PC-3 (cell line): ENCODE measurements at regions not wholly inside any gene's neighbourhood (a gene's known extent, or its start where the extent isn't known, plus 50 kb on each side); places are given as distances from the start of the nearest gene placed in this dataset.

Experiments
- EZH2 ChIP-seq: fragments of 300-600 bp; sonication (generic); IDR thresholded peaks from one replicate; pipeline ENCODE4 v1.6.1; 2017; ENCODE audit warnings: antibody characterized with exemption, mild to moderate bottlenecking, low read length; ENCODE audit not compliant: unreplicated experiment
- EZH2phosphoT487 ChIP-seq: fragments of 300-600 bp; sonication (generic); IDR thresholded peaks from 2 replicates; pipeline ENCODE4 v1.6.1; 2018; ENCODE audit warnings: mild to moderate bottlenecking, antibody characterized with exemption, low read length, borderline replicate concordance
- TF ChIP-seq, protein P1 (sequence below): fragments of 300-600 bp; sonication (generic); conservative IDR thresholded peaks from 2 replicates; pipeline ENCODE4 v1.5.1; 2017; ENCODE audit warnings: antibody characterized with exemption, low read depth, mild to moderate bottlenecking, low read length

DNA sequence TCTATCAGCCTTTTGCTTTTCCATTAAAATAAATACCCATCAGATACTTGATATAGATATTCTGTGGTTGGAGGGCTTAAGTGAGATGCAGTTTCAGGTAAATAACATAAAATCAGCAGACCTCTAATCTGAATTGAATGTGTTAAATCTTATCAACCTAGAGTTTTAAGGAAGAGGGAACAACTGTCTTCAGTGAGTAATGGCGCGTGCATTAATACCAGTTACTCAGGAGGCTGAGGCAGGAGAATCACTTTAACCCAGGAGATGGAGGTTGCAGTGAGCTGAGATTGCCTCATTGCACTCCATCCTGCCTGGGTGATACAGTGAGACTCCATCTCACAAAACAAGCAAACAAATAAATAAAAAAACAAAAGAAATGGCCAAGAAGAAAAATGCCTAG, 54.3 kb downstream of the FAT4 start:
- TF ChIP-seq, protein P1, sequence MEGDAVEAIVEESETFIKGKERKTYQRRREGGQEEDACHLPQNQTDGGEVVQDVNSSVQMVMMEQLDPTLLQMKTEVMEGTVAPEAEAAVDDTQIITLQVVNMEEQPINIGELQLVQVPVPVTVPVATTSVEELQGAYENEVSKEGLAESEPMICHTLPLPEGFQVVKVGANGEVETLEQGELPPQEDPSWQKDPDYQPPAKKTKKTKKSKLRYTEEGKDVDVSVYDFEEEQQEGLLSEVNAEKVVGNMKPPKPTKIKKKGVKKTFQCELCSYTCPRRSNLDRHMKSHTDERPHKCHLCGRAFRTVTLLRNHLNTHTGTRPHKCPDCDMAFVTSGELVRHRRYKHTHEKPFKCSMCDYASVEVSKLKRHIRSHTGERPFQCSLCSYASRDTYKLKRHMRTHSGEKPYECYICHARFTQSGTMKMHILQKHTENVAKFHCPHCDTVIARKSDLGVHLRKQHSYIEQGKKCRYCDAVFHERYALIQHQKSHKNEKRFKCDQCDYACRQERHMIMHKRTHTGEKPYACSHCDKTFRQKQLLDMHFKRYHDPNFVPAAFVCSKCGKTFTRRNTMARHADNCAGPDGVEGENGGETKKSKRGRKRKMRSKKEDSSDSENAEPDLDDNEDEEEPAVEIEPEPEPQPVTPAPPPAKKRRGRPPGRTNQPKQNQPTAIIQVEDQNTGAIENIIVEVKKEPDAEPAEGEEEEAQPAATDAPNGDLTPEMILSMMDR, result no peak
- TF ChIP-seq EZH2, result no peak
- TF ChIP-seq EZH2phosphoT487, result no peak
